Fibroblast of villous mesenchyme (primary cell): ENCODE measurements at regions not wholly inside any gene's neighbourhood (a gene's known extent, or its start where the extent isn't known, plus 50 kb on each side); places are given as distances from the start of the nearest gene placed in this dataset.
A peak's percentile ranks its signal among the peaks of the same experiment; 100 is the strongest.

Experiments
- DNase-seq: peaks from one replicate; pipeline ENCODE4 v3.0.0-alpha.2; 2010; ENCODE audit warnings: low read depth
- H3K4me3 ChIP-seq: 2 replicates; pipeline ENCODE4 v1.5.1; 2011; ENCODE audit warnings: low read depth, mild to moderate bottlenecking, low read length
- TF ChIP-seq, protein P1 (sequence below): IDR thresholded peaks from 2 replicates; pipeline ENCODE4 v1.5.1; 2012; ENCODE audit warnings: low read depth, mild to moderate bottlenecking, low read length; ENCODE audit not compliant: insufficient read depth

- H3K4me3 ChIP-seq = no peak overlapping the region
- TF ChIP-seq, protein P1, sequence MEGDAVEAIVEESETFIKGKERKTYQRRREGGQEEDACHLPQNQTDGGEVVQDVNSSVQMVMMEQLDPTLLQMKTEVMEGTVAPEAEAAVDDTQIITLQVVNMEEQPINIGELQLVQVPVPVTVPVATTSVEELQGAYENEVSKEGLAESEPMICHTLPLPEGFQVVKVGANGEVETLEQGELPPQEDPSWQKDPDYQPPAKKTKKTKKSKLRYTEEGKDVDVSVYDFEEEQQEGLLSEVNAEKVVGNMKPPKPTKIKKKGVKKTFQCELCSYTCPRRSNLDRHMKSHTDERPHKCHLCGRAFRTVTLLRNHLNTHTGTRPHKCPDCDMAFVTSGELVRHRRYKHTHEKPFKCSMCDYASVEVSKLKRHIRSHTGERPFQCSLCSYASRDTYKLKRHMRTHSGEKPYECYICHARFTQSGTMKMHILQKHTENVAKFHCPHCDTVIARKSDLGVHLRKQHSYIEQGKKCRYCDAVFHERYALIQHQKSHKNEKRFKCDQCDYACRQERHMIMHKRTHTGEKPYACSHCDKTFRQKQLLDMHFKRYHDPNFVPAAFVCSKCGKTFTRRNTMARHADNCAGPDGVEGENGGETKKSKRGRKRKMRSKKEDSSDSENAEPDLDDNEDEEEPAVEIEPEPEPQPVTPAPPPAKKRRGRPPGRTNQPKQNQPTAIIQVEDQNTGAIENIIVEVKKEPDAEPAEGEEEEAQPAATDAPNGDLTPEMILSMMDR = no peak
- DNase-seq = peak; percentile 32
Measured at GRCh38 chr1:217273866-217274265, 357.0 kb downstream of the GPATCH2 start.

DNA sequence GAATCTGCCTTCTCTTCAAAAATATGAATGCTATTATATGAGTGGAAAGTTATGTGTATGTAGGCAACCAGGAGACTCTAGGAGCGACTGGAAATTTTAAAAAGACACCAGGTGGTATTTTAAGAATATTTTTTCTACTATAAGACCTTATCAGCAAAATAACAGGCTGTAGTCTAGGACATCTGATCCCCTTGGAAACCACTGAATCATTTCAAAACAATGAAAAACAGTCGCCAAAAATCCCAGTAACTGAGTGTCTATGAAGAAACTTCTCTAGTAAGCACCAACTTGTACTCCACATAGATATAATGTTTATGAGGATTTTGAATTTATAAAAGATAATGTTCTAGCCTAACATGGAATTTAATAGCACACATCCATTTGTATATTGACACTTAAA is 358.5 kb downstream of the GPATCH2 start:
- peak; percentile 50 for DNase-seq
- no peak overlapping the region for H3K4me3 ChIP-seq
- TF ChIP-seq, protein P1 = no peak

GRCh38 chr1:217270101-217270500 is 360.8 kb downstream of the GPATCH2 start:
- H3K4me3 ChIP-seq = no peak overlapping the region
- DNase-seq = no peak
- TF ChIP-seq, protein P1 = no peak

DNA sequence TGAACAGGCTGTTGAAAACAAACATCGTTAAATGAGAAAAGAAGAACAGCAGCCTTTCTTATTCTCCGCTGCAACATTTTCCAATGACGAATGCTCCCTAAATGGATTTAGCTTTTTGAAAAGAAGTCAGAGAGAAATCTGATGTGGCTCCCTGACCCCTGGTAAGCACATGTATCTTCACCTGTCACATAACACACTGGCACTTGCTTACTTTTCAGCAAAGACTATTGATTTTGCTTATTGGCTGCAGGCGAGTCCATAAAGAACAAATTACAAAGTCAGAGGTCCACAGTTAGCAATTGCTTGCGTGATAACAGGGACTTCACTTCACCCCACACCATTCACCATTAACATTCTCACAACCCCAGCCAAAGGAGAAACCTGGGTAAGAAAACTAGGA is 362.8 kb downstream of the GPATCH2 start:
- TF ChIP-seq, protein P1 = no peak
- H3K4me3 ChIP-seq = no peak overlapping the region
- DNase-seq = no peak

GRCh38 chr1:217261636-217262035 is 369.3 kb downstream of the GPATCH2 start:
- TF ChIP-seq, protein P1 = no peak
- H3K4me3 ChIP-seq = no peak overlapping the region
- no peak for DNase-seq

DNA sequence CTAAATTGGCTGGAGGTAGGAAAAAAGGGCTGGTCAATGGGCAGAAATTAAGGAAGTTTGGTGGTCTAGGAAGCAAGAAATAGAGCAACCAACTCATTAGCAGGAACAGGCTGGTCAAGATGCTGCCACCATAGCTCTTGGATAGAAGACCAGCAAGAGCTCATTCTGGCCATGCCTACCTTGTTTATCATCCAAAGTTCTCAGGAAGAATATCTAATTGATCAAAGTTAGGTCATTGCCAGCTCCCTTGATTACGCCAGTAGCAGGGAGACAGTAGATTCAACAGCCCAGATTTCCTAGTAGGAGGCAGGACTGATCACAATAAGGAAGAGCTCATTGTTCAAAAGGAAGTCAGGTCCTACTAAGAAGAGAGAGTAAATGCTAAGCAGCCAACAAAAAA is 370.2 kb downstream of the GPATCH2 start:
- TF ChIP-seq, protein P1 = no peak
- no peak for DNase-seq
- H3K4me3 ChIP-seq = no peak overlapping the region

DNA sequence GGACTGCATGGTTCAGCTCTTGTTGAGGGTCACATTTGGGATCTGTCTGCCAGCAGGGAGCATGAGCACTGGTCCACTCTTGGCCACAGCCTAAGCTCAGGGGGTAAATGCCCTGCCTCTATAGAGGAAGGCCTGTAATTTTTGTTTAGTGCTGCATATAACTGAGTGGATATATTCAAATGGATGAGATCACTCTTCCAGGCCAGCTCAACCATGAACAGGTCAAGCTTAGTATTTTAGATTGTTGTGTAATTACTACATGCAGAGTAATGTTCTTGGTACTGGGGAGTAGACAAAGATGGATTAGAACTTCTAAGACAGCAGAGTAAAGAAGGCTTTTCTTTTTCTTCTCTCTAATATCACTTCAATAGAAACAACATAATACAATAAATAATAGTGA is 376.9 kb downstream of the GPATCH2 start:
- no peak for DNase-seq
- TF ChIP-seq, protein P1 = no peak
- no peak overlapping the region for H3K4me3 ChIP-seq
